ENCODE measurements at regions not wholly inside any gene's neighbourhood (a gene's known extent, or its start where the extent isn't known, plus 50 kb on each side); places are given as distances from the start of the nearest gene placed in this dataset.

DNA sequence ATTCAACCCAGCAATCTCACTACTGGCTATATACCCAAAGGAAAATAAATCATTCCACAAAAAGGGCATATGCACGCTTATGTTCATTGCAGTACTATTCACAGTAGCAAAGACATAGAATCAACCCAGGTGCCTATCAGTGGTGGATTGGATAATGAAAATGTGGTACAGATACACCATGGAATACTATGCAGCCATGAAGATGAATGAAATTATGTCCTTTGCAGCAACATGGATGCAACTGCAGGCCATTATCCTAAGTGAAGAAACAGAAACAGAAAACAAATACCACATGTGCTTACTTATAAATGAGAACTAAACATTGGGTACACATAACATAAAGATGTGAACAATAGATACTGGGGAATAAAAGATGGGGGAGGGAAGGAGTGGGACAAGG lies 606.4 kb upstream of the GRM7 start:
- ATAC-seq (no peak), DNase-seq (ENCODE audit: extremely low read depth in 1 of 4, low spot score in 3 of 4) (no peak), FAIRE-seq (no peak)
- H3K36me3 ChIP-seq (ENCODE audit: control insufficient read depth, insufficient read depth, low read length), result no peaks in the 10 kb centered on the region
- no peaks in the 10 kb centered on the region for H3K79me2 ChIP-seq (ENCODE audit: control insufficient read depth, insufficient read depth, low read length)
- in situ Hi-C loops (cut with MboI) (no loop called here), intact Hi-C loops (cut with micrococcal nuclease) (no loop called here)
- H3K9me1 ChIP-seq (ENCODE audit: control insufficient read depth, insufficient read depth, low read length), result no peaks in the 10 kb centered on the region
- H3K4me3 ChIP-seq, result no peak overlapping the region
- no peaks in the 10 kb centered on the region for H3K27me3 ChIP-seq (ENCODE audit: control insufficient read depth in 2 of 2, insufficient read depth in 2 of 2, low read length in 2 of 2)
- CTCF ChIA-PET (ENCODE audit: low intra/inter-chr PET ratio), result no interaction called here
- BruUV-seq (replicated peaks), result no TSS peak
- H3K9ac ChIP-seq (ENCODE audit: insufficient read depth in 1 of 2, low read depth in 2 of 2, low read length in 2 of 2), result no peak overlapping the region
- no peak for TF ChIP-seq ELF1 (tag; IDR thresholded peaks at IDR 0.05)
- peak; percentile 17 for TF ChIP-seq RBM25 (IDR thresholded peaks at IDR 0.05; ENCODE audit: low read depth, low read length, severe bottlenecking)
- TF ChIP-seq ZNF146 (CRISPR knock-in tag; IDR thresholded peaks at IDR 0.05; ENCODE audit: unreplicated experiment), result peak; percentile 90
- TF ChIP-seq, protein P1, sequence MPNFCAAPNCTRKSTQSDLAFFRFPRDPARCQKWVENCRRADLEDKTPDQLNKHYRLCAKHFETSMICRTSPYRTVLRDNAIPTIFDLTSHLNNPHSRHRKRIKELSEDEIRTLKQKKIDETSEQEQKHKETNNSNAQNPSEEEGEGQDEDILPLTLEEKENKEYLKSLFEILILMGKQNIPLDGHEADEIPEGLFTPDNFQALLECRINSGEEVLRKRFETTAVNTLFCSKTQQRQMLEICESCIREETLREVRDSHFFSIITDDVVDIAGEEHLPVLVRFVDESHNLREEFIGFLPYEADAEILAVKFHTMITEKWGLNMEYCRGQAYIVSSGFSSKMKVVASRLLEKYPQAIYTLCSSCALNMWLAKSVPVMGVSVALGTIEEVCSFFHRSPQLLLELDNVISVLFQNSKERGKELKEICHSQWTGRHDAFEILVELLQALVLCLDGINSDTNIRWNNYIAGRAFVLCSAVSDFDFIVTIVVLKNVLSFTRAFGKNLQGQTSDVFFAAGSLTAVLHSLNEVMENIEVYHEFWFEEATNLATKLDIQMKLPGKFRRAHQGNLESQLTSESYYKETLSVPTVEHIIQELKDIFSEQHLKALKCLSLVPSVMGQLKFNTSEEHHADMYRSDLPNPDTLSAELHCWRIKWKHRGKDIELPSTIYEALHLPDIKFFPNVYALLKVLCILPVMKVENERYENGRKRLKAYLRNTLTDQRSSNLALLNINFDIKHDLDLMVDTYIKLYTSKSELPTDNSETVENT (CRISPR knock-in tag; IDR thresholded peaks at IDR 0.05), result no peak
- TF ChIP-seq PRPF4 (IDR thresholded peaks at IDR 0.05; ENCODE audit: insufficient read depth, low read depth, low read length, poor library complexity, severe bottlenecking), result no peak
- H3K4me2 ChIP-seq (ENCODE audit: insufficient read depth, low read length), result no peak overlapping the region
- 0% methylated on average over 1 of the region's 1 CpG for WGBS (ENCODE audit: insufficient coverage, low coverage, missing lambda C conversion rate)
- no peaks in the 10 kb centered on the region for H3K4me1 ChIP-seq (replicated peaks in 1 of 2; ENCODE audit: control insufficient read depth in 2 of 2, insufficient read depth in 2 of 2, low read length in 2 of 2)
- POLR2A ChIA-PET, result no interaction called here
- no peak overlapping the region for H3K27ac ChIP-seq (ENCODE audit: extremely low read depth, low read depth, low read length)
- no peaks in the 10 kb centered on the region for H4K20me1 ChIP-seq (replicated peaks; ENCODE audit: control insufficient read depth, insufficient read depth, low read length)
- H3K9me3 ChIP-seq (replicated peaks; ENCODE audit: control insufficient read depth, insufficient read depth, low read depth, low read length), result 0 out of 2 replicates have a peak, but pooled peaks cover 2% of the 10 kb centered on the region
- H2AFZ ChIP-seq (ENCODE audit: low read depth, low read length), result no peak overlapping the region
